GM12878 (cell line): ENCODE measurements at regions not wholly inside any gene's neighbourhood (a gene's known extent, or its start where the extent isn't known, plus 50 kb on each side); places are given as distances from the start of the nearest gene placed in this dataset.

ENCODE experiments used
- ATAC-seq: fragments of 200-7000 bp; cut with Tn5 transposase; 3 replicates; pipeline ENCODE4 v1.9.1; 2020; ENCODE audit warnings: mild to moderate bottlenecking, moderate library complexity
- BruUV-seq: library from RNA; stranded (reverse); fragments of 400-500 nt; replicated peaks from 2 replicates; lab custom pipeline; 2021; lab: Mats Ljungman, UMichigan
- CTCF ChIA-PET: fragments of 300-600 bp; sonication (Branson Sonifier 250); formaldehyde crosslinking; extraction: SDS; loops from one replicate; lab custom pipeline; 2021; ENCODE audit warnings: inconsistent platforms; lab: Yijun Ruan, JAX
- POLR2A ChIA-PET: fragments of 350-600 bp; formaldehyde crosslinking; extraction: SDS; loops from one replicate; lab custom pipeline; 2021; ENCODE audit warnings: inconsistent platforms; lab: Charles Lee
- RAD21 ChIA-PET: fragments of 300-600 bp; sonication (Branson Sonifier 250); formaldehyde crosslinking; loops from one replicate; lab custom pipeline; 2023; ENCODE audit warnings: antibody characterized with exemption; ENCODE audit not compliant: unreplicated experiment; lab: Charles Lee
- SMC1A ChIA-PET: fragments of 300-600 bp; sonication (Branson Sonifier 250); formaldehyde crosslinking; loops from one replicate; lab custom pipeline; 2023; ENCODE audit not compliant: unreplicated experiment, uncharacterized antibody; lab: Charles Lee
- DNase-seq: peaks from one replicate; pipeline ENCODE4 v3.0.0-alpha.2; 2011; ENCODE audit warnings: low read depth, low spot score
- FAIRE-seq: peaks from 3 replicates; lab custom pipeline; 2011; peaks lifted over from hg19 to GRCh38; lab: Jason Lieb, UNC
- H2AFZ ChIP-seq: 2 replicates; pipeline ENCODE4 v1.6.0; 2011; ENCODE audit warnings: low read depth, low read length, control low read depth; ENCODE audit not compliant: control insufficient read depth
- H3K27ac ChIP-seq: 2 replicates; pipeline ENCODE4 v1.5.1; 2011; ENCODE audit warnings: control low read depth; ENCODE audit not compliant: control insufficient read depth, insufficient read depth
- H3K27me3 ChIP-seq, 2 experiments: replicated peaks in 1 of 2; 2 replicates each; pipeline versions ENCODE4 v1.6.0 to v1.6.1; 2011; ENCODE audit warnings: low read length in 1 of 2; ENCODE audit not compliant: control insufficient read depth in 2 of 2, insufficient read depth in 2 of 2
- H3K36me3 ChIP-seq, 2 experiments: 2 replicates each; pipeline ENCODE4 v1.5.1; 2011; ENCODE audit warnings: low read length in 1 of 2; ENCODE audit not compliant: control insufficient read depth in 2 of 2, insufficient read depth in 2 of 2
- H3K4me1 ChIP-seq: 2 replicates; pipeline ENCODE4 v1.6.1; 2011; ENCODE audit warnings: mild to moderate bottlenecking, low read length, moderate library complexity, mixed read lengths; ENCODE audit not compliant: control insufficient read depth, insufficient read depth
- H3K4me2 ChIP-seq: 2 replicates; pipeline ENCODE4 v1.6.0; 2011; ENCODE audit warnings: control low read depth; ENCODE audit not compliant: control insufficient read depth, insufficient read depth
- H3K4me3 ChIP-seq: fragments of 200-600 bp; sonication (generic); 2 replicates; pipeline ENCODE4 v1.5.1; 2016
- H3K79me2 ChIP-seq: 2 replicates; pipeline ENCODE4 v1.6.0; 2011; ENCODE audit warnings: low read length; ENCODE audit not compliant: control insufficient read depth, insufficient read depth
- H3K9ac ChIP-seq: 2 replicates; pipeline ENCODE4 v1.8.0; 2011; ENCODE audit warnings: low read length, control low read depth, mixed read lengths; ENCODE audit not compliant: control insufficient read depth, insufficient read depth
- H3K9me3 ChIP-seq: replicated peaks from 3 replicates; pipeline ENCODE4 v1.5.1; 2011; ENCODE audit warnings: mild to moderate bottlenecking, low read length; ENCODE audit not compliant: control insufficient read depth, insufficient read depth
- H4K20me1 ChIP-seq: 2 replicates; pipeline ENCODE4 v1.6.0; 2011; ENCODE audit not compliant: control insufficient read depth, insufficient read depth
- CEBPZ ChIP-seq: fragments of 150-350 bp; IDR thresholded peaks from 2 replicates; pipeline ENCODE4 v1.6.1; 2016; ENCODE audit warnings: low read depth, low read length
- DPF2 ChIP-seq: fragments of 450-650 bp; IDR thresholded peaks from 2 replicates; pipeline ENCODE4 v1.6.1; 2017; ENCODE audit warnings: mild to moderate bottlenecking
- E4F1 ChIP-seq: fragments of 450-650 bp; IDR thresholded peaks from 2 replicates; pipeline ENCODE4 v1.6.1; 2018; ENCODE audit warnings: borderline replicate concordance, mild to moderate bottlenecking; ENCODE audit not compliant: partially characterized antibody
- EP300 ChIP-seq, 2 experiments: fragments of 150-350 bp in 1 of 2; IDR thresholded peaks; 2 replicates each; pipeline ENCODE4 v1.6.1; 2011 to 2012; ENCODE audit warnings: low read depth in 2 of 2, low read length in 2 of 2, borderline replicate concordance in 1 of 2, improper control_type of control experiment in 1 of 2, inconsistent platforms in 1 of 2; ENCODE audit not compliant: control insufficient read depth in 1 of 2
- FOS ChIP-seq: IDR thresholded peaks from 3 replicates; pipeline ENCODE4 v1.6.1; 2011; ENCODE audit warnings: borderline replicate concordance; ENCODE audit not compliant: insufficient read length; ENCODE audit errors: extremely low read depth
- FOXK2 ChIP-seq: fragments of 450-650 bp; IDR thresholded peaks from 2 replicates; pipeline ENCODE4 v1.6.1; 2017; ENCODE audit warnings: mild to moderate bottlenecking, moderate library complexity
- IRF5 ChIP-seq: fragments of 450-650 bp; IDR thresholded peaks from 2 replicates; pipeline ENCODE4 v1.6.1; 2017; ENCODE audit warnings: borderline replicate concordance
- PML ChIP-seq: IDR thresholded peaks from 2 replicates; pipeline ENCODE4 v1.6.1; 2012; ENCODE audit warnings: low read length, inconsistent platforms
- RFX5 ChIP-seq: IDR thresholded peaks from 2 replicates; pipeline ENCODE4 v1.6.1; 2011; ENCODE audit warnings: low read depth, low read length, improper control_type of control experiment
- ZNF207 ChIP-seq: fragments of 450-650 bp; IDR thresholded peaks from 2 replicates; pipeline ENCODE4 v1.6.1; 2014; ENCODE audit warnings: antibody characterized with exemption, mild to moderate bottlenecking, borderline replicate concordance
- WGBS: methylation state at CpG from one replicate; pipeline ENCODE4 v1.1.6; 2016; ENCODE audit warnings: low lambda C conversion rate; ENCODE audit not compliant: insufficient replicate concordance, insufficient coverage; ENCODE audit errors: missing lambda C conversion rate; 5-methylcytosine and 5-hydroxymethylcytosine counted together
- in situ Hi-C: fragments of 300-500 bp; cut with MboI; formaldehyde crosslinking; loops from 9 replicates; pipeline ENCODE4 v1.14.3; 2018; ENCODE audit warnings: mixed read lengths
- intact Hi-C: fragments of 100-400 bp; cut with micrococcal nuclease; formaldehyde crosslinking; loops from one replicate; pipeline ENCODE4 v1.14.2; 2022; ENCODE audit not compliant: unreplicated experiment

GRCh38 chr16:16828913-16829398 is 450.0 kb downstream of the NPIPA7 start (continued):
- TF ChIP-seq FOS, result no peak
- TF ChIP-seq CEBPZ, result no peak
- no peak for TF ChIP-seq FOXK2
- TF ChIP-seq E4F1, result no peak
- no peak for TF ChIP-seq RFX5

DNA sequence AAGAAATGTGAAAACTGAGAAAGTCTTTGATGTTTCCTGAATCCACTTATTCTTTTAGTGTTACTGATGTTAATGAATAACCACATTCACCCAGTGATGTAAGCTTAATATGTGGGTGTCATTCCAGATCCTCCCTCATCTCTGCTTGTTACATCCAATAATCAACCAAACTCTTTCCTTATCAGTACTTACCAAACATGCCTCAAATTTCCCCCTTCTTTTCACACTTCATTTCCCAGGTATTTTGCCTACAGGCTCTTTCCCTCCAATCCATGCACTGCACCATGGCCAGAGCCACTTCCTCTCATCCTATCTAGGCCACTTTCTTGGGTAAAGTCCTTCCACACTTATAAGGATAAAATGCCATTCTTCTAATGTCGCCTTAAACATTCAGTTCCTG is 451.5 kb downstream of the NPIPA7 start:
- CTCF ChIA-PET, result no interaction called here

More for the DNA sequence above, 451.5 kb downstream of the NPIPA7 start:
- no peaks in the 10 kb centered on the region for H3K27me3 ChIP-seq
- no peaks in the 10 kb centered on the region for H3K36me3 ChIP-seq
- ATAC-seq (no peak), FAIRE-seq (no peak), DNase-seq (no peak)
- BruUV-seq, result no TSS peak
- H3K27ac ChIP-seq, result no peak overlapping the region
- in situ Hi-C loops, result no loop called here
- H3K9ac ChIP-seq, result no peak overlapping the region
- H2AFZ ChIP-seq, result no peak overlapping the region
- ChIA-PET RAD21 (no interaction called here), POLR2A (no interaction called here), SMC1A (interaction anchor here (1.3 to 1.5 kb wide), 2 partner anchors 13 to 31 kb away, joined by 3 read pairs; no protein-coding TSS in a partner anchor)
- H3K9me3 ChIP-seq, result no peaks in the 10 kb centered on the region
- H3K4me1 ChIP-seq, result no peaks in the 10 kb centered on the region
- no peak overlapping the region for H3K4me3 ChIP-seq
- H4K20me1 ChIP-seq, result no peaks in the 10 kb centered on the region
- no peaks in the 10 kb centered on the region for H3K79me2 ChIP-seq
- H3K4me2 ChIP-seq, result no peak overlapping the region
- intact Hi-C loops, result no loop called here
- no peak for TF ChIP-seq PML
- TF ChIP-seq ZNF207, result no peak
- TF ChIP-seq DPF2, result no peak
- no peak for TF ChIP-seq EP300 (IDR thresholded peaks at IDR 0.05; ENCODE audit: borderline replicate concordance in 1 of 2, control insufficient read depth in 1 of 2, low read depth in 2 of 2, low read length in 2 of 2)
- TF ChIP-seq IRF5, result no peak
- 23% methylated on average over 1 of the region's 1 CpG for WGBS
